OCI-LY3 (cell line): ENCODE measurements at regions not wholly inside any gene's neighbourhood (a gene's known extent, or its start where the extent isn't known, plus 50 kb on each side); places are given as distances from the start of the nearest gene placed in this dataset.
A peak's percentile ranks its signal among the peaks of the same experiment; 100 is the strongest.

Experiments used
- H2AFZ ChIP-seq: fragments of 200-600, 300-600 bp; shearing (Covaris generic); 2 replicates; pipeline ENCODE4 v1.6.0; 2014; ENCODE audit warnings: antibody characterized with exemption, low read depth, low read length
- H3K27ac ChIP-seq: fragments of 200-600, 300-600 bp; sonication (generic); 2 replicates; pipeline ENCODE4 v1.5.1; 2014; ENCODE audit warnings: mild to moderate bottlenecking, low read length, moderate library complexity, mixed read lengths
- H3K27me3 ChIP-seq: fragments of 200-600, 300-600 bp; sonication (generic); 2 replicates; pipeline ENCODE4 v1.6.1; 2014; ENCODE audit warnings: low read depth, low read length, mixed read lengths
- H3K36me3 ChIP-seq: fragments of 200-600, 300-600 bp; sonication (generic); replicated peaks from 2 replicates; pipeline ENCODE3; 2014; ENCODE audit warnings: low read depth, low read length, mixed read lengths
- H3K4me1 ChIP-seq: fragments of 300-600, 200-600 bp; sonication (generic); 2 replicates; pipeline ENCODE4 v1.6.1; 2014; ENCODE audit warnings: low read length, mixed read lengths
- H3K4me2 ChIP-seq: fragments of 200-600, 300-600 bp; sonication (generic); 2 replicates; pipeline ENCODE4 v1.6.1; 2014; ENCODE audit warnings: low read length, mixed read lengths
- H3K4me3 ChIP-seq: fragments of 300-600, 200-600 bp; sonication (generic); 2 replicates; pipeline ENCODE4 v1.5.1; 2014; ENCODE audit warnings: antibody characterized with exemption, mild to moderate bottlenecking, low read length, moderate library complexity
- H3K79me2 ChIP-seq: fragments of 300-600, 200-600 bp; shearing (Covaris generic); 2 replicates; pipeline ENCODE4 v1.6.1; 2014; ENCODE audit warnings: mild to moderate bottlenecking, low read length, mixed read lengths
- H3K9ac ChIP-seq: fragments of 300-600, 200-600 bp; shearing (Covaris generic); 2 replicates; pipeline ENCODE4 v1.6.0; 2014; ENCODE audit warnings: mild to moderate bottlenecking, low read length, moderate library complexity
- H3K9me3 ChIP-seq: fragments of 200-600, 300-600 bp; shearing (Covaris generic); 2 replicates; pipeline ENCODE4 v1.6.1; 2014; ENCODE audit warnings: low read length, mixed read lengths; ENCODE audit not compliant: insufficient read depth
- H4K20me1 ChIP-seq: fragments of 200-600, 300-600 bp; sonication (generic); 2 replicates; pipeline ENCODE4 v1.6.1; 2016; ENCODE audit warnings: low read length, mixed read lengths; ENCODE audit not compliant: insufficient read depth
- CTCF ChIP-seq: fragments of 200-600, 300-600 bp; sonication (generic); IDR thresholded peaks from 2 replicates; pipeline ENCODE4 v1.5.1; 2014; ENCODE audit warnings: antibody characterized with exemption, low read length, low read depth
- EZH2phosphoT487 ChIP-seq: fragments of 200-600 bp; shearing (Covaris generic); IDR thresholded peaks from 2 replicates; pipeline ENCODE4 v1.6.1; 2018; ENCODE audit warnings: antibody characterized with exemption, mixed run types, low read depth

- Histone ChIP-seq H3K79me2 (no peaks in the 10 kb centered on the region), H3K4me1 (no peaks in the 10 kb centered on the region), H3K27ac (no peak overlapping the region), H3K9me3 (no peaks in the 10 kb centered on the region), H3K27me3 (peaks cover 36% of the 10 kb centered on the region), H3K4me2 (no peak overlapping the region), H4K20me1 (no peaks in the 10 kb centered on the region), H3K9ac (no peak overlapping the region), H2AFZ (no peak overlapping the region), H3K4me3 (no peak overlapping the region), H3K36me3 (no peaks in the 10 kb centered on the region)
- TF ChIP-seq CTCF (no peak), EZH2phosphoT487 (no peak)
These were observed 84.7 kb upstream of the PHACTR3 start for GRCh38 chr20:59519707-59520014.

- no peaks in the 10 kb centered on the region for H3K36me3 ChIP-seq
- H3K4me2 ChIP-seq = no peak overlapping the region
- no peaks in the 10 kb centered on the region for H3K79me2 ChIP-seq
- no peaks in the 10 kb centered on the region for H3K9me3 ChIP-seq
- no peaks in the 10 kb centered on the region for H3K4me1 ChIP-seq
- peaks cover 40% of the 10 kb centered on the region for H3K27me3 ChIP-seq
- no peak for TF ChIP-seq CTCF
- TF ChIP-seq EZH2phosphoT487 = no peak
- no peak overlapping the region for H3K4me3 ChIP-seq
- no peak overlapping the region for H2AFZ ChIP-seq
- H3K27ac ChIP-seq = no peak overlapping the region
- no peak overlapping the region for H3K9ac ChIP-seq
- H4K20me1 ChIP-seq = no peaks in the 10 kb centered on the region
These were observed 83.5 kb upstream of the PHACTR3 start for GRCh38 chr20:59520814-59521213.

- no peak overlapping the region for H3K4me3 ChIP-seq
- no peaks in the 10 kb centered on the region for H4K20me1 ChIP-seq
- TF ChIP-seq EZH2phosphoT487 = no peak
- TF ChIP-seq CTCF = peak; percentile 92
- 0 out of 2 replicates have a peak overlapping the region, but pooled peaks have one; percentile 3 for H3K4me2 ChIP-seq
- H3K9ac ChIP-seq = no peak overlapping the region
- no peak overlapping the region for H3K27ac ChIP-seq
- H3K36me3 ChIP-seq = no peaks in the 10 kb centered on the region
- H2AFZ ChIP-seq = no peak overlapping the region
- no peaks in the 10 kb centered on the region for H3K79me2 ChIP-seq
- peaks cover 40% of the 10 kb centered on the region for H3K27me3 ChIP-seq
- no peaks in the 10 kb centered on the region for H3K9me3 ChIP-seq
- H3K4me1 ChIP-seq = no peaks in the 10 kb centered on the region
These were observed 78.7 kb upstream of the PHACTR3 start for GRCh38 chr20:59525500-59526241.

- Histone ChIP-seq H2AFZ (no peak overlapping the region), H3K9me3 (no peaks in the 10 kb centered on the region), H3K79me2 (no peaks in the 10 kb centered on the region), H3K27me3 (peaks cover 46% of the 10 kb centered on the region), H3K36me3 (no peaks in the 10 kb centered on the region), H3K4me3 (no peak overlapping the region), H3K9ac (no peak overlapping the region), H3K27ac (no peak overlapping the region), H3K4me1 (no peaks in the 10 kb centered on the region), H3K4me2 (no peak overlapping the region), H4K20me1 (no peaks in the 10 kb centered on the region)
- TF ChIP-seq EZH2phosphoT487 (no peak), CTCF (peak; percentile 54)
These were observed 77.8 kb upstream of the PHACTR3 start for GRCh38 chr20:59526242-59527225.
